ENCODE measurements at regions not wholly inside any gene's neighbourhood (a gene's known extent, or its start where the extent isn't known, plus 50 kb on each side); places are given as distances from the start of the nearest gene placed in this dataset.

DNA sequence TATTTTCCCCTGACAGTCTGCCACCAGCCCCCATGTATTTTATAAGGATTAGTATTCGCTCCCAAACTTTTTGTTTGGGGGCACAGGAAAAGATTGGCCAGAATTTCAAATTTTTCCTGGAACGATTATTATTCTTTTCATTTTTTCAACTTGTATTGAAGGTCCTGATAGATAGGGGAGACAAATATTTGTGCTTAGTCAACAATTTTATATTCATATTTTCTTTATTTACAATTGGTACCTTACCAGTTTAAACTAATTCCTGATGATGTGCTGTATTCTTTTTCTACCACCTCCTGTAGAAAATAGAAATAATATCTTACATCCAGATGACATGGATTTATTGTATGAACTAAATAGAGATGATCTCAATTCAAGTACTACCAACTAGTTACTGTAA, 60.7 kb upstream of the TSLP start:
- H3K4me3 ChIP-seq (ENCODE audit: low read depth, low read length), result no peak overlapping the region
- TF ChIP-seq, protein P1, sequence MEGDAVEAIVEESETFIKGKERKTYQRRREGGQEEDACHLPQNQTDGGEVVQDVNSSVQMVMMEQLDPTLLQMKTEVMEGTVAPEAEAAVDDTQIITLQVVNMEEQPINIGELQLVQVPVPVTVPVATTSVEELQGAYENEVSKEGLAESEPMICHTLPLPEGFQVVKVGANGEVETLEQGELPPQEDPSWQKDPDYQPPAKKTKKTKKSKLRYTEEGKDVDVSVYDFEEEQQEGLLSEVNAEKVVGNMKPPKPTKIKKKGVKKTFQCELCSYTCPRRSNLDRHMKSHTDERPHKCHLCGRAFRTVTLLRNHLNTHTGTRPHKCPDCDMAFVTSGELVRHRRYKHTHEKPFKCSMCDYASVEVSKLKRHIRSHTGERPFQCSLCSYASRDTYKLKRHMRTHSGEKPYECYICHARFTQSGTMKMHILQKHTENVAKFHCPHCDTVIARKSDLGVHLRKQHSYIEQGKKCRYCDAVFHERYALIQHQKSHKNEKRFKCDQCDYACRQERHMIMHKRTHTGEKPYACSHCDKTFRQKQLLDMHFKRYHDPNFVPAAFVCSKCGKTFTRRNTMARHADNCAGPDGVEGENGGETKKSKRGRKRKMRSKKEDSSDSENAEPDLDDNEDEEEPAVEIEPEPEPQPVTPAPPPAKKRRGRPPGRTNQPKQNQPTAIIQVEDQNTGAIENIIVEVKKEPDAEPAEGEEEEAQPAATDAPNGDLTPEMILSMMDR (IDR thresholded peaks at IDR 0.05; ENCODE audit: insufficient read depth, low read depth, low read length), result no peak
- DNase-seq (ENCODE audit: low read depth), result no peak

GRCh38 chr5:111013011-111013410, 58.5 kb upstream of the TSLP start:
- no peak for DNase-seq (ENCODE audit: low read depth)
- H3K4me3 ChIP-seq (ENCODE audit: low read depth, low read length), result no peak overlapping the region
- TF ChIP-seq, protein P1 (IDR thresholded peaks at IDR 0.05; ENCODE audit: insufficient read depth, low read depth, low read length), result no peak

GRCh38 chr5:111016801-111017200, 54.7 kb upstream of the TSLP start:
- peak; percentile 2 for DNase-seq (ENCODE audit: low read depth)
- H3K4me3 ChIP-seq (ENCODE audit: low read depth, low read length), result no peak overlapping the region
- TF ChIP-seq, protein P1 (IDR thresholded peaks at IDR 0.05; ENCODE audit: insufficient read depth, low read depth, low read length), result no peak

- no peak overlapping the region for H3K4me3 ChIP-seq (ENCODE audit: low read depth, low read length)
- TF ChIP-seq, protein P1 (IDR thresholded peaks at IDR 0.05; ENCODE audit: insufficient read depth, low read depth, low read length), result no peak
- no peak for DNase-seq (ENCODE audit: low read depth)
These were observed 53.8 kb upstream of the TSLP start for GRCh38 chr5:111017731-111018130.

All from fibroblast of villous mesenchyme (primary cell).